H1 (cell line): ENCODE measurements at regions not wholly inside any gene's neighbourhood (a gene's known extent, or its start where the extent isn't known, plus 50 kb on each side); places are given as distances from the start of the nearest gene placed in this dataset.

Experiments
- CTCF ChIA-PET: fragments of 300-600 bp; sonication (Branson Sonifier 250); formaldehyde crosslinking; loops from one replicate; lab custom pipeline; 2021; ENCODE audit not compliant: partially characterized antibody; lab: Charles Lee
- POLR2A ChIA-PET: fragments of 300-600 bp; sonication (Branson Sonifier 250); formaldehyde crosslinking; loops from one replicate; lab custom pipeline; 2021; ENCODE audit warnings: inconsistent platforms; ENCODE audit not compliant: partially characterized antibody; lab: Charles Lee
- DNase-seq, 2 experiments: peaks; one replicate each; pipeline versions ENCODE4 v3.0.0 to v3.0.0-alpha.2; 2010 to 2022; ENCODE audit warnings: low spot score in 2 of 2, low read depth in 1 of 2, mixed read lengths in 1 of 2
- FAIRE-seq: peaks from 2 replicates; lab custom pipeline; 2011; peaks lifted over from hg19 to GRCh38; lab: Jason Lieb, UNC
- H2AFZ ChIP-seq: 2 replicates; pipeline ENCODE4 v1.8.1; 2012; ENCODE audit warnings: low read length, inconsistent platforms
- H2AK5ac ChIP-seq: 2 replicates; pipeline ENCODE4 v1.6.1; 2013; ENCODE audit warnings: low read depth, low read length
- H2BK120ac ChIP-seq: replicated peaks from 2 replicates; pipeline ENCODE3; 2013; ENCODE audit warnings: low read depth, low read length, inconsistent platforms
- H2BK12ac ChIP-seq: 2 replicates; pipeline ENCODE4 v1.6.1; 2013; ENCODE audit warnings: low read depth, low read length
- H2BK15ac ChIP-seq: 2 replicates; pipeline ENCODE4 v1.6.1; 2013; ENCODE audit warnings: low read length
- H2BK20ac ChIP-seq: 2 replicates; pipeline ENCODE4 v1.6.1; 2013; ENCODE audit warnings: low read length
- H2BK5ac ChIP-seq: 2 replicates; pipeline ENCODE4 v1.6.1; 2013; ENCODE audit warnings: low read depth, low read length
- H3K14ac ChIP-seq: 2 replicates; pipeline ENCODE4 v1.6.1; 2013; ENCODE audit warnings: inconsistent platforms; ENCODE audit not compliant: insufficient read length
- H3K18ac ChIP-seq: 2 replicates; pipeline ENCODE4 v1.6.1; 2013; ENCODE audit warnings: low read length; ENCODE audit errors: extremely low read depth
- H3K23ac ChIP-seq: 2 replicates; pipeline ENCODE4 v1.6.1; 2013; ENCODE audit warnings: inconsistent platforms; ENCODE audit not compliant: insufficient read length
- H3K23me2 ChIP-seq: 2 replicates; pipeline ENCODE4 v1.6.1; 2013; ENCODE audit warnings: low read depth, low read length
- H3K27ac ChIP-seq: 2 replicates; pipeline ENCODE4 v1.6.1; 2011; ENCODE audit warnings: low read depth, low read length, inconsistent platforms
- H3K27me3 ChIP-seq, 4 experiments: replicated peaks in 1 of 4; 1 replicate in 1 of 4; 2 replicates in 3 of 4; pipeline versions ENCODE4 v1.6.1 to v1.8.1; 2011 to 2013; ENCODE audit warnings: low read length in 3 of 4, mild to moderate bottlenecking in 3 of 4, inconsistent platforms in 2 of 4, mixed read lengths in 2 of 4, moderate library complexity in 1 of 4; ENCODE audit not compliant: control insufficient read depth in 3 of 4, insufficient read depth in 3 of 4; ENCODE audit errors: extremely low read depth in 1 of 4
- H3K36me3 ChIP-seq, 4 experiments: 2 replicates each; pipeline versions ENCODE4 v1.6.1 to v1.8.1; 2011 to 2013; ENCODE audit warnings: mild to moderate bottlenecking in 4 of 4, low read length in 3 of 4, moderate library complexity in 2 of 4, control low read depth in 1 of 4, inconsistent platforms in 1 of 4; ENCODE audit not compliant: insufficient read depth in 4 of 4, control insufficient read depth in 2 of 4
- H3K4ac ChIP-seq: replicated peaks from 2 replicates; pipeline ENCODE3; 2013; ENCODE audit warnings: low read length, low read depth, mixed read lengths, inconsistent platforms; ENCODE audit not compliant: insufficient read length
- H3K4me1 ChIP-seq, 4 experiments: replicated peaks in 1 of 4; 1 replicate in 1 of 4; 2 replicates in 3 of 4; pipeline versions ENCODE4 v1.6.1 to v1.8.1; 2011 to 2013; ENCODE audit warnings: low read length in 3 of 4, inconsistent platforms in 2 of 4, mixed read lengths in 1 of 4; ENCODE audit not compliant: insufficient read depth in 4 of 4, control insufficient read depth in 3 of 4
- H3K4me2 ChIP-seq, 2 experiments: 2 replicates each; pipeline versions ENCODE4 v1.6.1 to v1.8.1; 2011 to 2013; ENCODE audit warnings: low read depth in 2 of 2, low read length in 2 of 2, control low read depth in 1 of 2, inconsistent platforms in 1 of 2, mild to moderate bottlenecking in 1 of 2; ENCODE audit not compliant: insufficient read depth in 1 of 2
- H3K4me3 ChIP-seq, 4 experiments: fragments of 200-600, 300-600 bp in 1 of 4; sonication (generic), shearing (Covaris generic), sonication (Bioruptor Twin) in 1 of 4; 2 replicates each; pipeline versions ENCODE4 v1.5.1 to v1.8.1; 2011 to 2016; ENCODE audit warnings: low read length in 4 of 4, low read depth in 3 of 4, control low read depth in 2 of 4, inconsistent platforms in 2 of 4, mild to moderate bottlenecking in 2 of 4, mixed read lengths in 1 of 4, moderate library complexity in 1 of 4; ENCODE audit not compliant: insufficient read depth in 2 of 4; ENCODE audit errors: extremely low read depth in 1 of 4
- H3K56ac ChIP-seq: replicated peaks from 2 replicates; pipeline ENCODE3; 2013; ENCODE audit warnings: low read depth, mild to moderate bottlenecking, mixed read lengths, low read length, inconsistent platforms; ENCODE audit not compliant: insufficient read length
- H3K79me1 ChIP-seq: 2 replicates; pipeline ENCODE4 v1.6.1; 2013; ENCODE audit warnings: low read depth, low read length, control low read depth
- H3K79me2 ChIP-seq, 2 experiments: 2 replicates each; pipeline versions ENCODE4 v1.6.1 to v1.8.1; 2012 to 2013; ENCODE audit warnings: low read length in 2 of 2, mild to moderate bottlenecking in 2 of 2, inconsistent platforms in 1 of 2; ENCODE audit not compliant: insufficient read depth in 2 of 2, control insufficient read depth in 1 of 2
- H3K9ac ChIP-seq, 4 experiments: replicated peaks in 1 of 4; 1 replicate in 1 of 4; 2 replicates in 3 of 4; pipeline versions ENCODE4 v1.6.1 to v1.8.1; 2011 to 2013; ENCODE audit warnings: low read depth in 3 of 4, low read length in 3 of 4, control low read depth in 2 of 4, mild to moderate bottlenecking in 2 of 4, moderate library complexity in 2 of 4, inconsistent platforms in 1 of 4; ENCODE audit errors: extremely low read depth in 1 of 4
- H3K9me3 ChIP-seq, 2 experiments: 2 replicates each; pipeline versions ENCODE4 v1.6.1 to v1.8.1; 2012 to 2013; ENCODE audit warnings: mild to moderate bottlenecking in 2 of 2, moderate library complexity in 2 of 2, control low read depth in 1 of 2, inconsistent platforms in 1 of 2, low read depth in 1 of 2, low read length in 1 of 2, mixed read lengths in 1 of 2; ENCODE audit not compliant: insufficient read depth in 2 of 2
- H4K20me1 ChIP-seq, 2 experiments: replicated peaks in 1 of 2; 2 replicates each; pipeline versions ENCODE3 to v1.8.1; 2011 to 2013; ENCODE audit warnings: inconsistent platforms in 2 of 2, low read length in 2 of 2, mild to moderate bottlenecking in 1 of 2; ENCODE audit not compliant: insufficient read depth in 2 of 2, control insufficient read depth in 1 of 2
- H4K5ac ChIP-seq: 2 replicates; pipeline ENCODE4 v1.6.1; 2013; ENCODE audit warnings: low read length, low read depth, mixed read lengths, inconsistent platforms; ENCODE audit not compliant: insufficient read length
- H4K8ac ChIP-seq: 2 replicates; pipeline ENCODE4 v1.8.0; 2013; ENCODE audit warnings: mild to moderate bottlenecking, moderate library complexity, low read length, inconsistent platforms; ENCODE audit not compliant: insufficient read depth; ENCODE audit errors: extremely low read depth
- H4K91ac ChIP-seq: replicated peaks from 2 replicates; pipeline ENCODE3; 2013; ENCODE audit warnings: low read length, mixed read lengths, inconsistent platforms; ENCODE audit not compliant: insufficient read length
- BACH1 ChIP-seq: IDR thresholded peaks from 2 replicates; pipeline ENCODE4 v1.6.1; 2012; ENCODE audit warnings: low read length, improper control_type of control experiment
- BRCA1 ChIP-seq: IDR thresholded peaks from 2 replicates; pipeline ENCODE4 v1.6.1; 2012; ENCODE audit warnings: low read depth, low read length, improper control_type of control experiment
- CBX5 ChIP-seq: fragments of 300-800, 300-1000 bp; sonication (generic); IDR thresholded peaks from 2 replicates; pipeline ENCODE4 v1.7.1; 2016; ENCODE audit warnings: antibody characterized with exemption, low read length, low read depth
- CBX8 ChIP-seq: fragments of 300-800, 300-1000 bp; sonication (generic); IDR thresholded peaks from 2 replicates; pipeline ENCODE4 v1.7.1; 2016; ENCODE audit warnings: low read depth, low read length, borderline replicate concordance
- CHD2 ChIP-seq: IDR thresholded peaks from 2 replicates; pipeline ENCODE4 v1.6.1; 2012; ENCODE audit warnings: low read length, improper control_type of control experiment
- GABPA ChIP-seq: IDR thresholded peaks from 2 replicates; pipeline ENCODE4 v1.6.1; 2011; ENCODE audit warnings: mild to moderate bottlenecking, low read length, moderate library complexity, borderline replicate concordance; ENCODE audit not compliant: insufficient read depth
- MAFK ChIP-seq: IDR thresholded peaks from 2 replicates; pipeline ENCODE4 v1.6.1; 2012; ENCODE audit warnings: low read depth, mild to moderate bottlenecking, improper control_type of control experiment, low read length
- NRF1 ChIP-seq: IDR thresholded peaks from 2 replicates; pipeline ENCODE4 v1.6.1; 2011; ENCODE audit warnings: mild to moderate bottlenecking, low read depth, low read length, improper control_type of control experiment
- RXRA ChIP-seq: IDR thresholded peaks from 2 replicates; pipeline ENCODE4 v1.6.1; 2011; ENCODE audit warnings: low read depth, mild to moderate bottlenecking, low read length, moderate library complexity; ENCODE audit not compliant: insufficient read depth
- SP4 ChIP-seq: IDR thresholded peaks from 2 replicates; pipeline ENCODE4 v1.6.1; 2012; ENCODE audit warnings: low read length, inconsistent platforms
- SRF ChIP-seq: IDR thresholded peaks from 2 replicates; pipeline ENCODE4 v1.6.1; 2011; ENCODE audit warnings: mild to moderate bottlenecking, low read depth, low read length, moderate library complexity
- TAF7 ChIP-seq: optimal IDR thresholded peaks from 2 replicates; pipeline ENCODE3; 2011; ENCODE audit warnings: low read depth, mild to moderate bottlenecking, inconsistent platforms, low read length, moderate library complexity, borderline replicate concordance
- WGBS, 2 experiments: shearing (Covaris generic) in 1 of 2; methylation state at CpG; one replicate each; pipeline versions ENCODE4 v1.1.6 to v1.1.7; 2013 to 2015; ENCODE audit warnings: low lambda C conversion rate in 2 of 2, mixed read lengths in 2 of 2, inconsistent platforms in 1 of 2, low coverage in 1 of 2, missing lambda C conversion rate in 1 of 2; ENCODE audit not compliant: insufficient replicate concordance in 2 of 2, insufficient coverage in 1 of 2, insufficient read length in 1 of 2; ENCODE audit errors: extremely low coverage in 1 of 2, missing lambda C conversion rate in 1 of 2; 5-methylcytosine and 5-hydroxymethylcytosine counted together
- TF ChIP-seq, protein P1 (sequence below), 3 experiments: IDR thresholded peaks; 1 replicate in 2 of 3; 2 replicates in 1 of 3; pipeline versions ENCODE4 v1.5.1 to v1.6.1; 2011; ENCODE audit warnings: low read length in 3 of 3, mild to moderate bottlenecking in 3 of 3, inconsistent platforms in 2 of 3, low read depth in 1 of 3, moderate library complexity in 1 of 3; ENCODE audit not compliant: insufficient read depth in 1 of 3; ENCODE audit errors: control extremely low read depth in 1 of 3

DNA sequence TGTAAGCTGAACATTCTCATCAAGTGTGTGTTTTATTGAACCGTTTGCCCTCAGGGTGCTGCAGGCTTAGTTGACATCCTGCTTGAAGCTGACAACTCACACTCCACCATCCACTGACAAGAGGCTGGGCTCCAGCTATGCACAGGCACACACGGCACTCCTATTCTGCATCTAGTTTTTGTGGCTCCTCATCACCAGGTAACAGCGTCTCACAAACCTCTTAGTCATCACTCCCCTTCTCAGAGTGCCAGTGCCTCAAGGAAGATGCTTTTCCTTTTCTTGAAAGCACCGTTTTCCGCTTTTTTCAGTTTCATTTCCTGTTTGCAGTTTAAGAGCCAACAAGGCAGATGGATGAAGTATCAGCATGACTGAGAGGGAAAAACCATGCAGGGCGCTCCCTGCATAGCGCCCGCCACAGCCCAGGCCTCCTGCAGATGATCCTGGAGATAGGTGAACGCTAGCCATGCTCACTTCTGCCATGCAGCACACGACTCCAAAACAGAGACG lies 491.2 kb downstream of the COG6 start:
- H2BK15ac ChIP-seq, result no peak overlapping the region
- no peaks in the 10 kb centered on the region for H3K23me2 ChIP-seq
- POLR2A ChIA-PET, result no interaction called here
- no peaks in the 10 kb centered on the region for H3K9me3 ChIP-seq
- DNase-seq (no peak), FAIRE-seq (no peak)
- no peak overlapping the region for H3K4me2 ChIP-seq
- WGBS, 2 experiments, result 86% methylated on average over 11 of the region's 11 CpGs; no CpG with 5 or more reads in 1 of the 2 experiments
- H3K36me3 ChIP-seq, result no peaks in the 10 kb centered on the region
- no peak overlapping the region for H3K18ac ChIP-seq
- H3K4ac ChIP-seq, result no peak overlapping the region
- no peak overlapping the region for H2BK20ac ChIP-seq
- peaks cover 0 to 5% (median 0%) of the 10 kb centered on the region in 4 experiments; a peak in 2 of 7 replicates for H3K4me1 ChIP-seq
- H3K79me1 ChIP-seq, result no peaks in the 10 kb centered on the region
- no peak overlapping the region for H3K14ac ChIP-seq
- no peak overlapping the region for H2BK5ac ChIP-seq
- no peak overlapping the region for H3K27ac ChIP-seq
- CTCF ChIA-PET, result interaction anchor here (0.6 to 2.7 kb wide), 12 partner anchors 11 to 630 kb away, joined by 3 to 16 read pairs (median 3); no protein-coding TSS in a partner anchor
- H4K5ac ChIP-seq, result no peak overlapping the region
- no peak overlapping the region for H2AK5ac ChIP-seq
- no peak overlapping the region for H4K91ac ChIP-seq
- H3K23ac ChIP-seq, result no peak overlapping the region
- no peak overlapping the region for H2BK120ac ChIP-seq
- no peak overlapping the region for H2AFZ ChIP-seq
- H3K79me2 ChIP-seq, result no peaks in the 10 kb centered on the region
- no peaks in the 10 kb centered on the region for H4K20me1 ChIP-seq
- no peaks in the 10 kb centered on the region for H3K27me3 ChIP-seq
- no peak overlapping the region for H3K9ac ChIP-seq
- no peak overlapping the region for H3K56ac ChIP-seq
- H4K8ac ChIP-seq, result no peak overlapping the region
- no peak overlapping the region for H3K4me3 ChIP-seq
- H2BK12ac ChIP-seq, result no peak overlapping the region
- no peak for TF ChIP-seq MAFK
- TF ChIP-seq CBX8, result no peak
- no peak for TF ChIP-seq GABPA
- no peak for TF ChIP-seq SP4
- TF ChIP-seq SRF, result no peak
- no peak for TF ChIP-seq BACH1
- no peak for TF ChIP-seq TAF7
- TF ChIP-seq RXRA, result no peak
- TF ChIP-seq CBX5, result no peak
- TF ChIP-seq CHD2, result no peak
- no peak for TF ChIP-seq NRF1
- TF ChIP-seq BRCA1, result no peak
- TF ChIP-seq, protein P1, sequence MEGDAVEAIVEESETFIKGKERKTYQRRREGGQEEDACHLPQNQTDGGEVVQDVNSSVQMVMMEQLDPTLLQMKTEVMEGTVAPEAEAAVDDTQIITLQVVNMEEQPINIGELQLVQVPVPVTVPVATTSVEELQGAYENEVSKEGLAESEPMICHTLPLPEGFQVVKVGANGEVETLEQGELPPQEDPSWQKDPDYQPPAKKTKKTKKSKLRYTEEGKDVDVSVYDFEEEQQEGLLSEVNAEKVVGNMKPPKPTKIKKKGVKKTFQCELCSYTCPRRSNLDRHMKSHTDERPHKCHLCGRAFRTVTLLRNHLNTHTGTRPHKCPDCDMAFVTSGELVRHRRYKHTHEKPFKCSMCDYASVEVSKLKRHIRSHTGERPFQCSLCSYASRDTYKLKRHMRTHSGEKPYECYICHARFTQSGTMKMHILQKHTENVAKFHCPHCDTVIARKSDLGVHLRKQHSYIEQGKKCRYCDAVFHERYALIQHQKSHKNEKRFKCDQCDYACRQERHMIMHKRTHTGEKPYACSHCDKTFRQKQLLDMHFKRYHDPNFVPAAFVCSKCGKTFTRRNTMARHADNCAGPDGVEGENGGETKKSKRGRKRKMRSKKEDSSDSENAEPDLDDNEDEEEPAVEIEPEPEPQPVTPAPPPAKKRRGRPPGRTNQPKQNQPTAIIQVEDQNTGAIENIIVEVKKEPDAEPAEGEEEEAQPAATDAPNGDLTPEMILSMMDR (IDR thresholded peaks at IDR 0.05; ENCODE audit: control extremely low read depth in 1 of 3, insufficient read depth in 1 of 3, low read depth in 1 of 3, low read length in 3 of 3), result no peak
